ENCODE measurements at regions not wholly inside any gene's neighbourhood (a gene's known extent, or its start where the extent isn't known, plus 50 kb on each side); places are given as distances from the start of the nearest gene placed in this dataset.
"Not testable (repeated sequence)": the region's sequence is repeated elsewhere in the genome, so short reads cannot be mapped to it uniquely, and the experiment has no call there.

- no peak for TF ChIP-seq ZC3H10 (CRISPR knock-in tag; IDR thresholded peaks at IDR 0.05)
- TF ChIP-seq ESRRG (CRISPR knock-in tag; IDR thresholded peaks at IDR 0.05), result no peak
- no peak for TF ChIP-seq ZFP30 (CRISPR knock-in tag; IDR thresholded peaks at IDR 0.05)
- no peak for TF ChIP-seq GLIS3 (CRISPR knock-in tag; IDR thresholded peaks at IDR 0.05)
- no peak for TF ChIP-seq PPARA (CRISPR knock-in tag; IDR thresholded peaks at IDR 0.05; ENCODE audit: borderline replicate concordance)
- TF ChIP-seq TSHZ2 (CRISPR knock-in tag; IDR thresholded peaks at IDR 0.05), result no peak
- TF ChIP-seq TOX (CRISPR knock-in tag; IDR thresholded peaks at IDR 0.05; ENCODE audit: borderline replicate concordance), result no peak
- TF ChIP-seq ARNTL (CRISPR knock-in tag; IDR thresholded peaks at IDR 0.05; ENCODE audit: borderline replicate concordance, low read depth), result no peak
- no peak for TF ChIP-seq ZNF565 (CRISPR knock-in tag; conservative IDR thresholded peaks at IDR 0.05; ENCODE audit: low read depth)
- no peak for TF ChIP-seq ISL1 (CRISPR knock-in tag; IDR thresholded peaks at IDR 0.05)
- TF ChIP-seq POU6F1 (CRISPR knock-in tag; IDR thresholded peaks at IDR 0.05; ENCODE audit: borderline replicate concordance, low read depth), result no peak
- TF ChIP-seq ZNF70 (CRISPR knock-in tag; IDR thresholded peaks at IDR 0.05), result no peak
- TF ChIP-seq CSDC2 (CRISPR knock-in tag; IDR thresholded peaks at IDR 0.05), result no peak
- no peak for TF ChIP-seq OSR1 (CRISPR knock-in tag; IDR thresholded peaks at IDR 0.05)
- no peak for TF ChIP-seq BACH2 (CRISPR knock-in tag; IDR thresholded peaks at IDR 0.05; ENCODE audit: borderline replicate concordance)
- no peak for TF ChIP-seq ZNF8 (CRISPR knock-in tag; IDR thresholded peaks at IDR 0.05)
- no peak for TF ChIP-seq TCF4 (CRISPR knock-in tag; IDR thresholded peaks at IDR 0.05; ENCODE audit: borderline replicate concordance)
- TF ChIP-seq RARB (CRISPR knock-in tag; IDR thresholded peaks at IDR 0.05), result no peak
- ATAC-seq, result no peak
Measured at GRCh38 chr16:9160551-9160911, 69.1 kb downstream of the HAPSTR1 start.

GRCh38 chr16:9165681-9166080 is 74.2 kb downstream of the HAPSTR1 start:
- ATAC-seq, result no peak

GRCh38 chr16:9166326-9166993 is 75.0 kb downstream of the HAPSTR1 start:
- not testable (repeated sequence) for ATAC-seq

More at GRCh38 chr16:9165681-9166080, 74.2 kb downstream of the HAPSTR1 start:
- TF ChIP-seq ZFP30 (CRISPR knock-in tag; IDR thresholded peaks at IDR 0.05) (no peak), ZC3H10 (CRISPR knock-in tag; IDR thresholded peaks at IDR 0.05) (no peak), OSR1 (CRISPR knock-in tag; IDR thresholded peaks at IDR 0.05) (no peak), CREB5 (CRISPR knock-in tag; IDR thresholded peaks at IDR 0.05; ENCODE audit: low read depth) (no peak), ZNF565 (CRISPR knock-in tag; conservative IDR thresholded peaks at IDR 0.05; ENCODE audit: low read depth) (no peak), TCF4 (CRISPR knock-in tag; IDR thresholded peaks at IDR 0.05; ENCODE audit: borderline replicate concordance) (no peak), PPARA (CRISPR knock-in tag; IDR thresholded peaks at IDR 0.05; ENCODE audit: borderline replicate concordance) (no peak), ZNF8 (CRISPR knock-in tag; IDR thresholded peaks at IDR 0.05) (no peak), CSRNP3 (CRISPR knock-in tag; IDR thresholded peaks at IDR 0.05) (no peak), TSHZ2 (CRISPR knock-in tag; IDR thresholded peaks at IDR 0.05) (no peak), TOX (CRISPR knock-in tag; IDR thresholded peaks at IDR 0.05; ENCODE audit: borderline replicate concordance) (no peak), ZFP3 (CRISPR knock-in tag; IDR thresholded peaks at IDR 0.05) (no peak), ARNTL (CRISPR knock-in tag; IDR thresholded peaks at IDR 0.05; ENCODE audit: borderline replicate concordance, low read depth) (no peak), BACH2 (CRISPR knock-in tag; IDR thresholded peaks at IDR 0.05; ENCODE audit: borderline replicate concordance) (no peak)

All from SK-N-SH treated with all-trans-retinoic acid at 6 μM for 48 hours (cell line).